ENCODE measurements at regions not wholly inside any gene's neighbourhood (a gene's known extent, or its start where the extent isn't known, plus 50 kb on each side); places are given as distances from the start of the nearest gene placed in this dataset.

DNA sequence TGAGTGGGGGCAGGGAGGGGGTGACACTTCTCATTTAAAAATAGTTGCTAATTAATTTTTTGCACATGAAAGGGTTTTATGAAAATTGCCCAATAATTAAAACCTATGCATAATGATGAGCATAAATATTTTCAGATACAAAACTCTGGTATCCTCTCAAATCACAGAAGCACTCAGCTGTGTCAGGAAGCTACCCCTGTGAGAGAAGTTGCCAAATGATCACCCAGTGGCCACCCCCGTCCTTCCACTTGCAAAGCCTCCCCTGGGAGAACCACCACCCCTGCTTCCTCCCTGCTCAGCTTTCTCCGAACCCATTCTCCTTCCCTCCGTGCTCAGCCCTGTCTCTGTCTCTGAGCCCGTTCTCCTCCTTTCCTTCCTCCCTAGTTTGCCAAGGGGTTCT, 400.2 kb upstream of the SALL3 start:
- peaks cover 34% of the 10 kb centered on the region for H3K9me3 Mint-ChIP-seq (ENCODE audit: unreplicated experiment)
- BruUV-seq (replicated peaks): no TSS peak

DNA sequence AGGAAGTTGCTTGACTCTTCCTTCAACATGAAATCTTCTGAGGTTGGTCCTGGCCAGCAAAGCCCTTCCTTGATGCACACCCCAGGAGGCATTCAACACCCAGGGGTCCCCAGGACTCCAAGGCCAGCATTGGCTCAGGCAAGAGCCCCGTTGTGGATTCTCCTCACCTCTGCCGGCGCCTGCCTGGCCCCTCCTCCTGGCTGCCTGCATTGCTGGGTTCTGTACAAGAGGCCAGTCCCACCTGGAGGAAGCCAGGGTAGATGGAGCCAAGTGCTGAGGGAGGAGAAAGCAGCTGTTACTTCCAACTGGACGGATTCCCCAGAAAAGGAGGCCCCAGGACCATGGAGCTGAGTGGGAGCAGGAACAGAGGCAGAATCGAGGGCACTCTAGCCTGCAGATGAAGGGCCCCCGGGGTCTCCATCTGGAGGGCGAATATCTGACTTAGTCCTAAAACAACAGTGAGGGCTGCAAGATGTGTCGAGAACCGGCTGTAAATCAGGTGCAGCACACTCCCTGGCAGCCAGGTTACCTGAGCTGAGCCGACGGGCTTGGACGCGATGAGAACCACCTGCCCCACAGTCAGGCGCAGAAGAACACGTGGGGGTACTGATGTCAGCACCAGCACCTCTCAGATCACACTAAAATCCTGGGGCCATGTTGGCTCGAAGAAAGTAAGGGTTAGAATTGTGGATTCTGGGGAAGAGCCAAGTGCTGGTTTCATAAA, 399.6 kb upstream of the SALL3 start:
- Mint-ChIP-seq H3K36me3 (ENCODE audit: insufficient read depth, unreplicated experiment) (no peaks in the 10 kb centered on the region), H3K27ac (ENCODE audit: low read depth, unreplicated experiment) (no peak overlapping the region), H3K4me1 (ENCODE audit: insufficient read depth, unreplicated experiment) (no peaks in the 10 kb centered on the region), H3K4me3 (ENCODE audit: unreplicated experiment) (no peak overlapping the region), H3K9me3 (ENCODE audit: unreplicated experiment) (peaks cover 29% of the 10 kb centered on the region), H3K27me3 (ENCODE audit: insufficient read depth, unreplicated experiment) (no peaks in the 10 kb centered on the region)
- TF ChIP-seq, protein P1, sequence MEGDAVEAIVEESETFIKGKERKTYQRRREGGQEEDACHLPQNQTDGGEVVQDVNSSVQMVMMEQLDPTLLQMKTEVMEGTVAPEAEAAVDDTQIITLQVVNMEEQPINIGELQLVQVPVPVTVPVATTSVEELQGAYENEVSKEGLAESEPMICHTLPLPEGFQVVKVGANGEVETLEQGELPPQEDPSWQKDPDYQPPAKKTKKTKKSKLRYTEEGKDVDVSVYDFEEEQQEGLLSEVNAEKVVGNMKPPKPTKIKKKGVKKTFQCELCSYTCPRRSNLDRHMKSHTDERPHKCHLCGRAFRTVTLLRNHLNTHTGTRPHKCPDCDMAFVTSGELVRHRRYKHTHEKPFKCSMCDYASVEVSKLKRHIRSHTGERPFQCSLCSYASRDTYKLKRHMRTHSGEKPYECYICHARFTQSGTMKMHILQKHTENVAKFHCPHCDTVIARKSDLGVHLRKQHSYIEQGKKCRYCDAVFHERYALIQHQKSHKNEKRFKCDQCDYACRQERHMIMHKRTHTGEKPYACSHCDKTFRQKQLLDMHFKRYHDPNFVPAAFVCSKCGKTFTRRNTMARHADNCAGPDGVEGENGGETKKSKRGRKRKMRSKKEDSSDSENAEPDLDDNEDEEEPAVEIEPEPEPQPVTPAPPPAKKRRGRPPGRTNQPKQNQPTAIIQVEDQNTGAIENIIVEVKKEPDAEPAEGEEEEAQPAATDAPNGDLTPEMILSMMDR (IDR thresholded peaks at IDR 0.05; ENCODE audit: unreplicated experiment): no peak
- CTCF ChIA-PET: no interaction called here
- POLR2A ChIA-PET: no interaction called here
- no TSS peak for BruUV-seq (replicated peaks)
- intact Hi-C loops (cut with micrococcal nuclease): no loop called here
- no peak for DNase-seq (ENCODE audit: unreplicated experiment)

More for the DNA sequence above, 400.2 kb upstream of the SALL3 start:
- Mint-ChIP-seq H3K27me3 (ENCODE audit: insufficient read depth, unreplicated experiment) (no peaks in the 10 kb centered on the region), H3K27ac (ENCODE audit: low read depth, unreplicated experiment) (no peak overlapping the region), H3K4me3 (ENCODE audit: unreplicated experiment) (no peak overlapping the region), H3K36me3 (ENCODE audit: insufficient read depth, unreplicated experiment) (no peaks in the 10 kb centered on the region), H3K4me1 (ENCODE audit: insufficient read depth, unreplicated experiment) (no peaks in the 10 kb centered on the region)
- intact Hi-C loops (cut with micrococcal nuclease): no loop called here
- CTCF ChIA-PET: interaction anchor here (0.5 kb wide), 1 partner anchor 119 kb away, joined by 3 read pairs; no protein-coding TSS in a partner anchor
- TF ChIP-seq, protein P1 (IDR thresholded peaks at IDR 0.05; ENCODE audit: unreplicated experiment): no peak
- no peak for DNase-seq (ENCODE audit: unreplicated experiment)
- POLR2A ChIA-PET: no interaction called here

GRCh38 chr18:78580835-78581339, 398.7 kb upstream of the SALL3 start:
- CTCF ChIA-PET: no interaction called here
- Mint-ChIP-seq H3K36me3 (ENCODE audit: insufficient read depth, unreplicated experiment) (peaks cover 6% of the 10 kb centered on the region), H3K9me3 (ENCODE audit: unreplicated experiment) (peaks cover 34% of the 10 kb centered on the region), H3K4me1 (ENCODE audit: insufficient read depth, unreplicated experiment) (no peaks in the 10 kb centered on the region), H3K27ac (ENCODE audit: low read depth, unreplicated experiment) (no peak overlapping the region), H3K27me3 (ENCODE audit: insufficient read depth, unreplicated experiment) (no peaks in the 10 kb centered on the region), H3K4me3 (ENCODE audit: unreplicated experiment) (no peak overlapping the region)
- intact Hi-C loops (cut with micrococcal nuclease): no loop called here
- TF ChIP-seq, protein P1 (IDR thresholded peaks at IDR 0.05; ENCODE audit: unreplicated experiment): no peak
- no peak for DNase-seq (ENCODE audit: unreplicated experiment)
- no TSS peak for BruUV-seq (replicated peaks)
- POLR2A ChIA-PET: no interaction called here

- TF ChIP-seq, protein P1 (IDR thresholded peaks at IDR 0.05; ENCODE audit: unreplicated experiment): no peak
- BruUV-seq (replicated peaks): no TSS peak
- no peak overlapping the region for H3K27ac Mint-ChIP-seq (ENCODE audit: low read depth, unreplicated experiment)
- intact Hi-C loops (cut with micrococcal nuclease): no loop called here
- H3K4me1 Mint-ChIP-seq (ENCODE audit: insufficient read depth, unreplicated experiment): no peaks in the 10 kb centered on the region
- no peak for DNase-seq (ENCODE audit: unreplicated experiment)
- no peaks in the 10 kb centered on the region for H3K27me3 Mint-ChIP-seq (ENCODE audit: insufficient read depth, unreplicated experiment)
- POLR2A ChIA-PET: no interaction called here
- peaks cover 6% of the 10 kb centered on the region for H3K36me3 Mint-ChIP-seq (ENCODE audit: insufficient read depth, unreplicated experiment)
- CTCF ChIA-PET: interaction anchor here (1.1 kb wide), 1 partner anchor 509 kb away, joined by 3 read pairs; no protein-coding TSS in a partner anchor
- peaks cover 37% of the 10 kb centered on the region for H3K9me3 Mint-ChIP-seq (ENCODE audit: unreplicated experiment)
- H3K4me3 Mint-ChIP-seq (ENCODE audit: unreplicated experiment): no peak overlapping the region
These were observed 397.4 kb upstream of the SALL3 start for GRCh38 chr18:78582181-78582709.

All from MCF 10A (cell line).